ENCODE measurements at regions not wholly inside any gene's neighbourhood (a gene's known extent, or its start where the extent isn't known, plus 50 kb on each side); places are given as distances from the start of the nearest gene placed in this dataset.

DNA sequence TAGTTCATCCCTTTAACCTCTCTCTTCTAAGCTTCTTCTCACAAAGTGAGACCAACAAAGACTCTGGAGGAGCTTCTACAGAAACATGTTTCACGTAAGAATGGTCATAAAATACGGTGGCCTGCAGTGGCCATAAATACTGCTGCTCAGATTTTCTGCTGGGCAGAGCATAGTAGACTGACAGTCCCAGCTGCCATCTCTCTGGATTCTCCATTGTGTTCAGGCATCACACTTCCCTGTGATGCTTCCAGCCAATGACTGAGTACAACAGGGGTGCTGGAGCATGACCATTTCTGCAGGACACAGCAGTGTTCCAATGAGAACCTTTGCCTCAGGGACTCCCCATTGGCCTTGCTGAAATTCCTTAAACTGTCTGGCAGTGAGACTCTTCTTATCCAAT is 392.6 kb downstream of the MMUT start:
- intact Hi-C loops (cut with micrococcal nuclease), result no loop called here
- no peak overlapping the region for H3K9ac ChIP-seq (ENCODE audit: low read length)
- no peaks in the 10 kb centered on the region for H3K36me3 ChIP-seq (ENCODE audit: low read depth, low read length)
- ChIA-PET POLR2A (ENCODE audit: unreplicated experiment) (no interaction called here), CTCF (no interaction called here)
- 0 out of 2 replicates have a peak overlapping the region, but pooled peaks have one; percentile 15 for H2AFZ ChIP-seq (ENCODE audit: low read length)
- TF ChIP-seq, protein P1, sequence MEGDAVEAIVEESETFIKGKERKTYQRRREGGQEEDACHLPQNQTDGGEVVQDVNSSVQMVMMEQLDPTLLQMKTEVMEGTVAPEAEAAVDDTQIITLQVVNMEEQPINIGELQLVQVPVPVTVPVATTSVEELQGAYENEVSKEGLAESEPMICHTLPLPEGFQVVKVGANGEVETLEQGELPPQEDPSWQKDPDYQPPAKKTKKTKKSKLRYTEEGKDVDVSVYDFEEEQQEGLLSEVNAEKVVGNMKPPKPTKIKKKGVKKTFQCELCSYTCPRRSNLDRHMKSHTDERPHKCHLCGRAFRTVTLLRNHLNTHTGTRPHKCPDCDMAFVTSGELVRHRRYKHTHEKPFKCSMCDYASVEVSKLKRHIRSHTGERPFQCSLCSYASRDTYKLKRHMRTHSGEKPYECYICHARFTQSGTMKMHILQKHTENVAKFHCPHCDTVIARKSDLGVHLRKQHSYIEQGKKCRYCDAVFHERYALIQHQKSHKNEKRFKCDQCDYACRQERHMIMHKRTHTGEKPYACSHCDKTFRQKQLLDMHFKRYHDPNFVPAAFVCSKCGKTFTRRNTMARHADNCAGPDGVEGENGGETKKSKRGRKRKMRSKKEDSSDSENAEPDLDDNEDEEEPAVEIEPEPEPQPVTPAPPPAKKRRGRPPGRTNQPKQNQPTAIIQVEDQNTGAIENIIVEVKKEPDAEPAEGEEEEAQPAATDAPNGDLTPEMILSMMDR (conservative IDR thresholded peaks at IDR 0.05; ENCODE audit: low read depth, low read length), result no peak
- TF ChIP-seq EZH2 (IDR thresholded peaks at IDR 0.05; ENCODE audit: low read length, unreplicated experiment) (no peak), EZH2phosphoT487 (IDR thresholded peaks at IDR 0.05; ENCODE audit: borderline replicate concordance, low read length) (no peak)
- no peaks in the 10 kb centered on the region for H3F3A ChIP-seq (ENCODE audit: low read length, unreplicated experiment)
- ATAC-seq (no peak), DNase-seq (no peak)
- H3K27ac ChIP-seq (ENCODE audit: low read length), result no peak overlapping the region
- H3K9me3 ChIP-seq (ENCODE audit: low read length), result no peaks in the 10 kb centered on the region
- no peaks in the 10 kb centered on the region for H3K27me3 ChIP-seq (ENCODE audit: low read length)
- no peaks in the 10 kb centered on the region for H3K9me2 ChIP-seq (replicated peaks; ENCODE audit: low read length)
- no peaks in the 10 kb centered on the region for H4K20me1 ChIP-seq (ENCODE audit: low read length)
- H3K79me2 ChIP-seq (ENCODE audit: low read length), result no peaks in the 10 kb centered on the region
- no peak overlapping the region for H3K4me2 ChIP-seq (ENCODE audit: low read length)
- no peak overlapping the region for H3K4me3 ChIP-seq (ENCODE audit: low read length)
- H3K4me1 ChIP-seq (ENCODE audit: insufficient read depth, low read length), result no peaks in the 10 kb centered on the region
- BruUV-seq (replicated peaks), result no TSS peak

- CTCF ChIA-PET, result no interaction called here
- H3K9ac ChIP-seq (ENCODE audit: low read length), result peak overlapping the region; percentile 71
- peaks cover 43% of the 10 kb centered on the region for H3K4me1 ChIP-seq (ENCODE audit: insufficient read depth, low read length)
- H3K27me3 ChIP-seq (ENCODE audit: low read length), result no peaks in the 10 kb centered on the region
- H3F3A ChIP-seq (ENCODE audit: low read length, unreplicated experiment), result no peaks in the 10 kb centered on the region
- no peaks in the 10 kb centered on the region for H3K9me3 ChIP-seq (ENCODE audit: low read length)
- intact Hi-C loops (cut with micrococcal nuclease), result loop anchor here (5.0 kb wide), 2 partner anchors 287 to 358 kb away; no protein-coding TSS in a partner anchor
- H3K79me2 ChIP-seq (ENCODE audit: low read length), result no peaks in the 10 kb centered on the region
- H3K36me3 ChIP-seq (ENCODE audit: low read depth, low read length), result no peaks in the 10 kb centered on the region
- H4K20me1 ChIP-seq (ENCODE audit: low read length), result no peaks in the 10 kb centered on the region
- peak; percentile 83 for DNase-seq
- TF ChIP-seq, protein P1 (conservative IDR thresholded peaks at IDR 0.05; ENCODE audit: low read depth, low read length), result no peak
- TF ChIP-seq EZH2 (IDR thresholded peaks at IDR 0.05; ENCODE audit: low read length, unreplicated experiment), result no peak
- TF ChIP-seq EZH2phosphoT487 (IDR thresholded peaks at IDR 0.05; ENCODE audit: borderline replicate concordance, low read length), result no peak
- peak overlapping the region; percentile 94 for H3K27ac ChIP-seq (ENCODE audit: low read length)
- H3K4me2 ChIP-seq (ENCODE audit: low read length), result peak overlapping the region; percentile 29
- peak overlapping the region; percentile 51 for H2AFZ ChIP-seq (ENCODE audit: low read length)
- H3K4me3 ChIP-seq (ENCODE audit: low read length), result no peak overlapping the region
- BruUV-seq (replicated peaks), result no TSS peak
- H3K9me2 ChIP-seq (replicated peaks; ENCODE audit: low read length), result no peaks in the 10 kb centered on the region
- ATAC-seq, result peak; percentile 80
- POLR2A ChIA-PET (ENCODE audit: unreplicated experiment), result no interaction called here
These were observed 408.7 kb downstream of the MMUT start for GRCh38 chr6:49054311-49054710.

DNA sequence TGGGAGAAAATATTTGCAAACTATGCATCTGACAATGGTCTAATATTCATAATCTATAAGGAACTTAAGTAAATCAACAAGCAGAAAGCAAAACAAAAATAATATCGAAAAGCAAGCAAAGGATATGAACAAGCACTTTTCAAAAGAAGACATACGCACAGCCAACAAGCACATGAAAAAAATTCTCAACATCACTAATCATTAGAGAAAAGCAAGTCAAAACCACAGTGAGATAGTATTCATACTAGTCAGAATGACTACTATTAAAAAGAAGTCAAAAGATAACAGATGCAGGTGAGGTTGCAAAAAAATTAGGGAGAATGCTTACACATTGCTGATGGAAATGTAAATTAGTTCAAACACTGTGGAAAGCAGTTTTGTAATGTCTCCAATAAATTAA is 410.2 kb downstream of the MMUT start:
- ChIA-PET POLR2A (ENCODE audit: unreplicated experiment) (no interaction called here), CTCF (no interaction called here)
- no peaks in the 10 kb centered on the region for H3K79me2 ChIP-seq (ENCODE audit: low read length)
- TF ChIP-seq, protein P1 (conservative IDR thresholded peaks at IDR 0.05; ENCODE audit: low read depth, low read length), result no peak
- TF ChIP-seq EZH2phosphoT487 (IDR thresholded peaks at IDR 0.05; ENCODE audit: borderline replicate concordance, low read length) (no peak), EZH2 (IDR thresholded peaks at IDR 0.05; ENCODE audit: low read length, unreplicated experiment) (no peak)
- H4K20me1 ChIP-seq (ENCODE audit: low read length), result no peaks in the 10 kb centered on the region
- no peaks in the 10 kb centered on the region for H3K9me3 ChIP-seq (ENCODE audit: low read length)
- no peaks in the 10 kb centered on the region for H3K36me3 ChIP-seq (ENCODE audit: low read depth, low read length)
- 0 out of 2 replicates have a peak overlapping the region, but pooled peaks have one; percentile 2 for H2AFZ ChIP-seq (ENCODE audit: low read length)
- no peaks in the 10 kb centered on the region for H3K27me3 ChIP-seq (ENCODE audit: low read length)
- H3K4me1 ChIP-seq (ENCODE audit: insufficient read depth, low read length), result peaks cover 44% of the 10 kb centered on the region
- peak overlapping the region; percentile 94 for H3K27ac ChIP-seq (ENCODE audit: low read length)
- BruUV-seq (replicated peaks), result no TSS peak
- intact Hi-C loops (cut with micrococcal nuclease), result loop anchor here (5.0 kb wide), 2 partner anchors 286 to 359 kb away; no protein-coding TSS in a partner anchor
- no peaks in the 10 kb centered on the region for H3K9me2 ChIP-seq (replicated peaks; ENCODE audit: low read length)
- peak overlapping the region; percentile 33; the same call in 1 of the 2 replicates for H3K9ac ChIP-seq (ENCODE audit: low read length)
- H3K4me3 ChIP-seq (ENCODE audit: low read length), result no peak overlapping the region
- H3F3A ChIP-seq (ENCODE audit: low read length, unreplicated experiment), result no peaks in the 10 kb centered on the region
- DNase-seq, result peak; percentile 57
- H3K4me2 ChIP-seq (ENCODE audit: low read length), result peak overlapping the region; percentile 6
- ATAC-seq, result no peak

All from PC-3 (cell line).